Ascending aorta (tissue), 2 donors: ENCODE measurements at regions not wholly inside any gene's neighbourhood (a gene's known extent, or its start where the extent isn't known, plus 50 kb on each side); places are given as distances from the start of the nearest gene placed in this dataset.

Experiments
- DNase-seq, 2 donors: peaks; one replicate each; pipeline ENCODE4 v3.0.0-alpha.2; 2019; ENCODE audit warnings: low spot score in 2 of 2
- H3K27ac ChIP-seq, 2 donors: fragments of 200-600 bp; sonication (generic); one replicate each; pipeline ENCODE4 v1.5.1; 2016 to 2017; ENCODE audit warnings: mild to moderate bottlenecking in 1 of 2
- H3K27me3 ChIP-seq: fragments of 200-600 bp; sonication (generic); one replicate; pipeline ENCODE4 v1.5.1; 2017
- H3K36me3 ChIP-seq, 2 donors: fragments of 200-600 bp; sonication (generic); one replicate each; pipeline ENCODE4 v1.5.1; 2016
- H3K4me1 ChIP-seq, 2 donors: fragments of 200-600 bp; sonication (generic); one replicate each; pipeline ENCODE4 v1.5.1; 2016 to 2017; ENCODE audit warnings: mild to moderate bottlenecking in 1 of 2
- H3K4me3 ChIP-seq, 2 donors: fragments of 200-600 bp; sonication (generic); one replicate each; pipeline ENCODE4 v1.5.1; 2016 to 2017; ENCODE audit warnings: mild to moderate bottlenecking in 1 of 2
- H3K9me3 ChIP-seq, 2 donors: fragments of 200-600 bp; sonication (generic); one replicate each; pipeline ENCODE4 v1.5.1; 2016
- CTCF ChIP-seq, 3 experiments: fragments of 200-600 bp in 2 of 3; fragments of 450-650 bp in 1 of 3; sonication (generic) in 2 of 3; IDR thresholded peaks; one replicate each; pipeline ENCODE4 v1.5.1; 2016 to 2019; ENCODE audit warnings: antibody characterized with exemption in 3 of 3, mild to moderate bottlenecking in 1 of 3, moderate library complexity in 1 of 3
- intact Hi-C: fragments of 100-400 bp; cut with DNase I; formaldehyde crosslinking; loops from one replicate; pipeline ENCODE4 v1.15.1; 2023

DNA sequence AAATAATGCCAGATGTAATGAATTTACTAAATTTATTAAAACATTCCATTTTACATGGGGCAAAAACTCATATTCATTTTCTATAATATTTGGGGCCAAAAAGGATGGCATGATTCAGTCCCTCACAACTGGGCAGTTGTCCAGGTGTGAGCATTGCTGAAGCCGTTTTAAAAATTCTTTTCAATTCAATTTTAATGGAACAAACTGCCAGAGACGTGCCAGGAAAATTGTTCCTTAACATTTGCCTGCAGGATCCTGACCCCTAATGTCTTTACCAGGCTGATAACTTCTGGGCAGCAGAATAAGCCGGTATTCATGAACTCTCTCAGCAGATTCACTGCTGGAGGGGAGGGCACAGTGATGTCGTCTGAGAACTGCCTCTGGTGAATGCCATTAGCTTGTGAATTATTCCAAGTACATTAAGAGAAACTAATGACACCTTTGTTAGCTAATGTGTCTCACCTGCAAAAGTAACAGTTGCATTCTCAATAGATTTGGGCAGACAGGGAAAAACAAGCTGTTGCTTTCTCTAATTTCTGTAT lies 1445.1 kb upstream of the TENM3 start:
- H3K4me1 ChIP-seq = no peaks in the 10 kb centered on the region
- no peaks in the 10 kb centered on the region for H3K27me3 ChIP-seq
- no peaks in the 10 kb centered on the region for H3K9me3 ChIP-seq
- no peak for TF ChIP-seq CTCF (IDR thresholded peaks at IDR 0.05)
- no peak overlapping the region for H3K27ac ChIP-seq
- DNase-seq = no peak
- intact Hi-C loops = no loop called here
- no peaks in the 10 kb centered on the region for H3K36me3 ChIP-seq
- H3K4me3 ChIP-seq = no peak overlapping the region

GRCh38 chr4:180799798-180800197 lies 1443.4 kb upstream of the TENM3 start:
- H3K27me3 ChIP-seq = no peaks in the 10 kb centered on the region
- no peak for TF ChIP-seq CTCF (IDR thresholded peaks at IDR 0.05)
- no peak for DNase-seq
- H3K9me3 ChIP-seq = no peaks in the 10 kb centered on the region
- no peak overlapping the region for H3K27ac ChIP-seq
- no peaks in the 10 kb centered on the region for H3K4me1 ChIP-seq
- no peak overlapping the region for H3K4me3 ChIP-seq
- intact Hi-C loops = no loop called here
- no peaks in the 10 kb centered on the region for H3K36me3 ChIP-seq

- H3K27ac ChIP-seq = no peak overlapping the region
- H3K36me3 ChIP-seq = no peaks in the 10 kb centered on the region
- no peak overlapping the region for H3K4me3 ChIP-seq
- intact Hi-C loops = no loop called here
- TF ChIP-seq CTCF (IDR thresholded peaks at IDR 0.05) = no peak
- no peaks in the 10 kb centered on the region for H3K9me3 ChIP-seq
- no peaks in the 10 kb centered on the region for H3K27me3 ChIP-seq
- no peaks in the 10 kb centered on the region for H3K4me1 ChIP-seq
- no peak for DNase-seq
Measured at GRCh38 chr4:180805101-180805500, 1438.1 kb upstream of the TENM3 start.

- no peaks in the 10 kb centered on the region for H3K36me3 ChIP-seq
- H3K9me3 ChIP-seq = no peaks in the 10 kb centered on the region
- H3K27ac ChIP-seq = no peak overlapping the region
- DNase-seq = no peak
- no peak for TF ChIP-seq CTCF (IDR thresholded peaks at IDR 0.05)
- no peaks in the 10 kb centered on the region for H3K4me1 ChIP-seq
- H3K4me3 ChIP-seq = no peak overlapping the region
- H3K27me3 ChIP-seq = no peaks in the 10 kb centered on the region
- intact Hi-C loops = no loop called here
Measured at GRCh38 chr4:180808862-180809261, 1434.3 kb upstream of the TENM3 start.

GRCh38 chr4:180809439-180809838 lies 1433.8 kb upstream of the TENM3 start:
- H3K27me3 ChIP-seq = no peaks in the 10 kb centered on the region
- no peak overlapping the region for H3K27ac ChIP-seq
- no peaks in the 10 kb centered on the region for H3K9me3 ChIP-seq
- DNase-seq = no peak
- no peaks in the 10 kb centered on the region for H3K4me1 ChIP-seq
- intact Hi-C loops = no loop called here
- TF ChIP-seq CTCF (IDR thresholded peaks at IDR 0.05) = no peak
- H3K36me3 ChIP-seq = no peaks in the 10 kb centered on the region
- H3K4me3 ChIP-seq = no peak overlapping the region

DNA sequence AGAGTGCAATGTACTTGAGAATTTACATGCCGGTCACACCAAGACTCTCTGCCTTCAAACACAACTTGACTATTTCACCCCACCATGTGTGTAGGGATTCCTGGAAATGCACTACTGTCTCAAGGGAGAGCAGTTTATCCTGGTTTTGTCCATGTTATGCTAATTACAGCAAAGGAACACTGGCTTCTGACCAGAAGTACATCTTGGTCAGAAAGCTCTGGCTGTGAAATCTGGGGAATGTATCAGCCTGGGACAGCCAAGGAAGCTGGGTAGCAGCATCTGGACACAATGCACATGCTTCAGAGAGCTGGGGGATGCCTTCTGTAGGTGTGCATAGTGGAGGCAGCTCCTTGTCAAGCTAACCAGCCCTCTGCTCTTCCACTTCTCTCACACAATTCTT lies 1432.6 kb upstream of the TENM3 start:
- H3K4me1 ChIP-seq = no peaks in the 10 kb centered on the region
- H3K36me3 ChIP-seq = no peaks in the 10 kb centered on the region
- H3K27me3 ChIP-seq = no peaks in the 10 kb centered on the region
- no peak for TF ChIP-seq CTCF (IDR thresholded peaks at IDR 0.05)
- no peaks in the 10 kb centered on the region for H3K9me3 ChIP-seq
- intact Hi-C loops = no loop called here
- DNase-seq = no peak
- H3K27ac ChIP-seq = no peak overlapping the region
- H3K4me3 ChIP-seq = no peak overlapping the region
